H54 (cell line): ENCODE measurements at regions not wholly inside any gene's neighbourhood (a gene's known extent, or its start where the extent isn't known, plus 50 kb on each side); places are given as distances from the start of the nearest gene placed in this dataset.
A peak's percentile ranks its signal among the peaks of the same experiment; 100 is the strongest.

Experiments
- DNase-seq: peaks from one replicate; pipeline ENCODE4 v3.0.0; 2011; ENCODE audit warnings: low spot score, mixed read lengths; ENCODE audit not compliant: insufficient read length
- FAIRE-seq: peaks from 3 replicates; lab custom pipeline; 2011; peaks lifted over from hg19 to GRCh38; lab: Jason Lieb, UNC
- POLR2A ChIP-seq: IDR thresholded peaks from 2 replicates; pipeline ENCODE4 v1.6.1; 2011; ENCODE audit warnings: low read depth, mild to moderate bottlenecking, low read length

DNA sequence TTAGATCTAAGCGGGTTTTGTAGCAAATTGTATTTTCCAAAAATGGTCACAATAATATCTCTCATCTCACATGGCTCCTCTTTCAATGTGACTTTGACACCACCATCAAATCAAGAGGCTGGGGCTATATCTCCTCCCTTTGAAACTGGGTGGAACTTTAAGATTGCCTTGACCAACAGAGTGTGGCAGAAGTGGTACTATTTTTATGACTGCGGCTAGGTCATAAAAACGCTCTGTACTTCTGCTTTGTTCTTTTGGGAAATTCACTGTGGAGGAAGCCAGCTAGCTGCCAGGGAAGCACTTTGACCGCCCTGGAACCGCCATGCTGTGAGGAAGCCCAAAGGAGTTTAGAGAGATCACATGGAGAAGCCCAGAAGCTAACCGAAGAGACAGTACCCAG lies 50.7 kb upstream of the ACOT11 start:
- FAIRE-seq (no peak), DNase-seq (no peak)
- no peak for TF ChIP-seq POLR2A

DNA sequence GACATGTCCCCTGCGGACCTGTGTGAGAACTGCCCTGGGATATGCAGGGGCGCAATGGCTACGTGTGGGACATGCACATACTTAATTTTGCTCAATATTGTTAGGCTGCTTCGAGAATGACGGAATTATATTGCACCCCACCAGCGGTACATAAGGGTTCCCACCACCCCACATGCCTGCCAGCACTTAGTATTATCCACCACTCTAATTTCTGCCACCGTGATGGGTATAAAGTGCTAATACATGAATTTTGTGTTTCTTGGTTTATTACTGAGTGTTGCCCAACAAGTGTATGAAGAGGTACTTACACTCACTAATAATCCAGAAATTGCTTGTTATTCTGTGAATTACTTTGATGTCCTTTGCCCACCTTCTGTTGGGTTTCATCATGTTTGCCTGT lies 52.1 kb upstream of the ACOT11 start:
- FAIRE-seq, result no peak
- no peak for DNase-seq
- no peak for TF ChIP-seq POLR2A

DNA sequence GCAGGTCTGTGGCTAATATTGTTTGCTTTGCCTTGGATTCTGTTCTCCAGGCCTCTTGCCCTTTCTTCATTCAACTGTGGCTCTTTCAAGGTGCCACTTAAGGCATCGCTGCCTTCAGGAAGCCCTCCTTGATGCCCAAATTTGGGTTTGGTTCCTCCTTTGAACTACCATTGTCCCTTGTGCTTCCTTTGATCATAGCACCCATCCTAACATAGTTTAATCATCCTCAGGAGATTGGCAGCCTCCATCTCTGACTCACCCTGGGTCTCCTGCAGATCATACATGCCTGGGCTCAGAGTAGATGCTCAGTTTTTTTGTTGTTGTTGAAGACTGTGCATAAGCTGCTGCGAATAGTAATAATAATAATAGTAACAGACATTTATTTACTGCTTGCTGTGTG lies 54.4 kb upstream of the ACOT11 start:
- DNase-seq (no peak), FAIRE-seq (no peak)
- no peak for TF ChIP-seq POLR2A

GRCh38 chr1:54490361-54491248 lies 57.4 kb upstream of the ACOT11 start:
- DNase-seq (no peak), FAIRE-seq (no peak)
- TF ChIP-seq POLR2A, result no peak

DNA sequence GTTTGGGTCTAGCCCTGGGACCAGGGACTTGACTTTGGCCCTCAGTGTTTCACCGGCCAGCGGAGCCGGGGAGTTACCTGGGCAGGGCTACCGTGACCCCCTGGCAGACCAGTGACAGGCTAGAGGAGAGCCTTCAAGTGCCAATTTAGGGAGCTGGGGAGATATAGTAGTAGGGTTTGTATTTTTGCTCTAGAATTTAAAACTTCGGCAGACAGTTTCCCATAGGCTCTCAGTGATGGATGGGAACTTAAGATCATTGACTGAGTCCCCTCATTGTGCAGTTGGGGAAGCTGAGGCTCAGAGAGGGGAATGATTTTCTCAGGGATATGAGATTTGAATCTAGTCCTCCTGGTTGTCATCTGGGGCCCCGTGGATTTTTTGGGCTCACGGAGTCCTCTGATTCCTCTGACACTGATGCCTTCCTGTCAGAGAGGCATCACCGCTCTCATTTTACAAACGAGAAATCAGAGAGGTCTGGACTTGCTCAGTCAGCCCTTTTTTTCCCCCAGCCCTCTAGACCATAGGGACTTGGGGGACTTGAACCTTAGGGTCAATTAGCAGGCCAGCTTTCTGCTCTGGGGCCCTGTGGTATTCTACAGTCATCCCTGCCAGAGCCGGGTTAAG lies 58.3 kb upstream of the ACOT11 start:
- no peak for FAIRE-seq

GRCh38 chr1:54488779-54489626 lies 59.0 kb upstream of the ACOT11 start:
- DNase-seq, result peak; percentile 91
- no peak for TF ChIP-seq POLR2A
- no peak for FAIRE-seq

More for the DNA sequence above, 58.3 kb upstream of the ACOT11 start:
- no peak for DNase-seq
- TF ChIP-seq POLR2A, result no peak

DNA sequence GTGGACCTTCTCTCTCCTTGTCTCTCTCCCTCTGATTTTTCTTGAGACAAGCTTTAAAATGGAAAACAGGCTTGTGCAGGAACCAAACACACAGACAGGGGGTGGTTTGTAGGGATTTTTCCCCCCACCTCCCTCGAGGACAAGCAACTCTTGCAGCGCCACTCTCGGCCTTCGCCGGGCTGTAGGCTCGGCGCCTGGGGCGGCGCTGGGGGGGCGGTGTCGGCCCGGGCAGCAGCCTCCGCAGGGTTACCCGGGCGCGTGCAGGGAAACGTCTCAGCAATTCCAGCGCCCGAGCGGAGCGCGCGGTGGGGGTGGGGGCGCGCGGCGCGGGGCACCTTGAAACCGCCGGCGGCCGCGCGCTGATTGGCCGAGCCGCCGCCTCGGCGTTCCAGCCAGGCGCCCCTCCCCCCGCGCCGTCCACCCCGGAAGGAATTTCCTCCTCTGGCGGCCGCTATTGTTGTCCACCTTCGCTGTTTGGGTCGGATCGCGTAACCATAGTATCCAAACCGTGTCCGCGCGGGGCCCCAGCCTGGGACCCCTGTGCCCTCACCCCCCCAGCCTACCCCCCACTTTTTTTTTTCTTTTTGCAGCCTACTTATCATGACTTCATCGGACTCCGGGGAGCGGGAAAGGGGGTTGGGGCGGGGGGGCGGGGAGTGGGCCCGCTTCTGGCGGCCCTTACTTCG lies 59.8 kb upstream of the ACOT11 start:
- FAIRE-seq, result no peak

GRCh38 chr1:54487571-54488050 lies 60.4 kb upstream of the ACOT11 start:
- no peak for DNase-seq
- TF ChIP-seq POLR2A, result no peak
- no peak for FAIRE-seq

More for the DNA sequence above, 59.8 kb upstream of the ACOT11 start:
- DNase-seq, result peak; percentile 92
- TF ChIP-seq POLR2A, result no peak

DNA sequence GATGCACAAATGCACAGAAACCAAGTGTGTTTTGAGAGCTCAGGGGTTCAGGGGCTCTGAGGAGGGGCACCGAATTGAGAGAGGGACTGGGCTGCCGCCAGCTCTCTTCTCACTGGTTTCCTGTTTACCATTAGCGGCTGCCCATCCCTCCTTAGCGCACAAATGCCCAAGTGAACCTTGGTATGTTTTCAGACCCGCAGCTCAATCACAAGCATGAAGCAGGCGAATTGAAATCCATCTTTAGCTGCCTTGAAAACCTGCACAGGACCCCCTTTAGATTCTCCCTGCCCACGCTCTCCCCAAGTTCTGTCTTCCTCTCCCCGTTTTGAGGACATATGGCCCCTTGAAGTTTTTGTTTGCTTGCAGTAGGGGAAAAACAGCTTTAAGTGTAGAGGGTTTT lies 61.1 kb upstream of the ACOT11 start:
- TF ChIP-seq POLR2A, result no peak
- DNase-seq, result no peak
- no peak for FAIRE-seq

- no peak for DNase-seq
- no peak for TF ChIP-seq POLR2A
- FAIRE-seq, result no peak
These were observed 62.6 kb upstream of the ACOT11 start for GRCh38 chr1:54485416-54485815.

GRCh38 chr1:54483875-54484437 lies 64.1 kb upstream of the ACOT11 start:
- FAIRE-seq, result no peak
- no peak for TF ChIP-seq POLR2A
- DNase-seq, result no peak

DNA sequence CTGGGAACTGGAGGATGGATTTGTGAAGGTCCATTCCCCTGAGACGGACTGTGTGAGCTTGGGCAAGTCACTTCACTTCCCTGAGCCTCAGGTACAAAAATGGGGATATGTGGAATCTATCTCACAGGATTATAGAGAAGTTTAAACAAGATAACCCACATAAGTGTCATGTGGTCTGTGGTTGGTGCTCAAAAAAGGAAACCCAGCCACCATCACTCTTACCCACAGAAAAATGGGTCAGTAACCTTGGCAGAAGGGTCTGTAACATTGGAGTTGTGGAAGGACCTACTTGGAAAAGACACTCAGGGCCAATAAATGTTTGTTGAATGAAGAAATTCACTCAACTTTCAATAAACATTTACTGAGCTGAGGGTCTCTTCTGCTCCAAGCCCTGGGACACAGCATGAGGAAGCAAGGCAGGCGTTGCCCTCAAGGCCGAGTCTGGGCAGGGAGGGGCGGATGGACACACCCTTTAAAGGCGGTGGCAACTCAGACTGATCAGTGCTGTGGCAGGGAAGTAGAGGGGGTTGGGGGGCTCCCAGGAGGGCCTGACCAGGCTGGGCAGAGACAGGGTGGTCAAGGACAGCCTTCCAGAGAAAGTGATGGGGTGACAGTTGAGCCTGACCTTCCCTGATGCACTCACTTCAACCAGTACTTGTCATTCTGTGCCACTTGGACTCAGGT lies 66.7 kb upstream of the ACOT11 start:
- FAIRE-seq (no peak), DNase-seq (no peak)
- no peak for TF ChIP-seq POLR2A
